GM23338 (cell line): ENCODE measurements at regions not wholly inside any gene's neighbourhood (a gene's known extent, or its start where the extent isn't known, plus 50 kb on each side); places are given as distances from the start of the nearest gene placed in this dataset.

Source experiments
- CREB1 ChIP-seq: fragments of 250-450 bp; sonication (Bioruptor Pico); IDR thresholded peaks from 2 replicates; pipeline ENCODE4 v1.5.0; 2020; ENCODE audit warnings: low read depth, mild to moderate bottlenecking, moderate library complexity
- EZH2 ChIP-seq: fragments of 200-600 bp; sonication (generic); IDR thresholded peaks from one replicate; pipeline ENCODE4 v1.8.0; 2017; ENCODE audit warnings: antibody characterized with exemption, mild to moderate bottlenecking, low read depth; ENCODE audit not compliant: unreplicated experiment
- EZH2phosphoT487 ChIP-seq: fragments of 200-600 bp; sonication (generic); IDR thresholded peaks from one replicate; pipeline ENCODE4 v1.8.1; 2018; ENCODE audit warnings: antibody characterized with exemption; ENCODE audit not compliant: unreplicated experiment
- JUNB ChIP-seq: IDR thresholded peaks from one replicate; pipeline ENCODE4 v1.6.1; 2016; ENCODE audit warnings: antibody characterized with exemption; ENCODE audit not compliant: unreplicated experiment
- NANOG ChIP-seq: IDR thresholded peaks from 2 replicates; pipeline ENCODE4 v1.6.1; 2016; ENCODE audit warnings: antibody characterized with exemption, borderline replicate concordance
- POLR2AphosphoS5 ChIP-seq: IDR thresholded peaks from 2 replicates; pipeline ENCODE4 v1.6.1; 2016; ENCODE audit warnings: antibody characterized with exemption, low read depth
- STAT1 ChIP-seq: IDR thresholded peaks from one replicate; pipeline ENCODE4 v1.6.1; 2016; ENCODE audit warnings: antibody characterized with exemption; ENCODE audit not compliant: unreplicated experiment
- ZNF114 ChIP-seq: fragments of 250-450 bp; sonication (Bioruptor Pico); IDR thresholded peaks from 2 replicates; pipeline ENCODE4 v1.5.0; 2020; ENCODE audit warnings: mild to moderate bottlenecking, moderate library complexity
- ZNF331 ChIP-seq: fragments of 250-450 bp; sonication (Bioruptor Pico); IDR thresholded peaks from 2 replicates; pipeline ENCODE4 v1.5.0; 2020; ENCODE audit warnings: low read depth, mild to moderate bottlenecking, moderate library complexity
- TF ChIP-seq, protein P1 (sequence below), 2 experiments: fragments of 200-600 bp in 1 of 2; sonication (generic) in 1 of 2; conservative IDR thresholded peaks; 2 replicates each; pipeline versions ENCODE4 v1.5.1 to v1.6.1; 2016 to 2017; ENCODE audit warnings: antibody characterized with exemption in 2 of 2, low read depth in 2 of 2, mild to moderate bottlenecking in 2 of 2, moderate library complexity in 1 of 2
- TF ChIP-seq, protein P2 (sequence below): IDR thresholded peaks from one replicate; pipeline ENCODE4 v1.6.1; 2018; ENCODE audit warnings: antibody characterized with exemption; ENCODE audit not compliant: unreplicated experiment
- TF ChIP-seq, protein P3 (sequence below): IDR thresholded peaks from 2 replicates; pipeline ENCODE4 v1.6.1; 2016; ENCODE audit warnings: antibody characterized with exemption
- TF ChIP-seq, protein P4 (sequence below): fragments of 250-450 bp; sonication (Bioruptor Pico); IDR thresholded peaks from 2 replicates; pipeline ENCODE4 v1.5.0; 2020; ENCODE audit warnings: mild to moderate bottlenecking, moderate library complexity

DNA sequence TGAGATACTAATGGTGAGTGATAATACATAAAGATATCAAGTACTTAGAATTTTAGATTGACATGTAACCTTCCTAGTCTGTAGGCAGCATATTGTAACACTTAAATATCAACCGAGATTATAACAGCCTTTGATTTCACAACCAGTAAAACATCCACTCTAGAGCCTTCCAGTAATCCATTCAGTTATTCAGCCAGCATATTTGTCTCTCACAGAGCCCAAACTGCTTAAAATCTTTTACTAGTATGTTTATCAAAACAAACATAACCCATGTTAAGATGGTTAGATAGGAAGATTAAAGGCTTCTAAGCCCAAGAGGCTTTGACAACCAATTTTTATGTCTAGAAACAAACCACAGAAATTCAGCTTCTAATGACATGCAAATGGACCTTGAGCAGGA lies 177.9 kb upstream of the FST start:
- TF ChIP-seq EZH2phosphoT487 (no peak), EZH2 (no peak), POLR2AphosphoS5 (no peak), NANOG (no peak), CREB1 (CRISPR knock-in tag) (no peak), ZNF331 (CRISPR knock-in tag) (no peak), JUNB (no peak), ZNF114 (CRISPR knock-in tag) (no peak), STAT1 (no peak)
- TF ChIP-seq, protein P1, sequence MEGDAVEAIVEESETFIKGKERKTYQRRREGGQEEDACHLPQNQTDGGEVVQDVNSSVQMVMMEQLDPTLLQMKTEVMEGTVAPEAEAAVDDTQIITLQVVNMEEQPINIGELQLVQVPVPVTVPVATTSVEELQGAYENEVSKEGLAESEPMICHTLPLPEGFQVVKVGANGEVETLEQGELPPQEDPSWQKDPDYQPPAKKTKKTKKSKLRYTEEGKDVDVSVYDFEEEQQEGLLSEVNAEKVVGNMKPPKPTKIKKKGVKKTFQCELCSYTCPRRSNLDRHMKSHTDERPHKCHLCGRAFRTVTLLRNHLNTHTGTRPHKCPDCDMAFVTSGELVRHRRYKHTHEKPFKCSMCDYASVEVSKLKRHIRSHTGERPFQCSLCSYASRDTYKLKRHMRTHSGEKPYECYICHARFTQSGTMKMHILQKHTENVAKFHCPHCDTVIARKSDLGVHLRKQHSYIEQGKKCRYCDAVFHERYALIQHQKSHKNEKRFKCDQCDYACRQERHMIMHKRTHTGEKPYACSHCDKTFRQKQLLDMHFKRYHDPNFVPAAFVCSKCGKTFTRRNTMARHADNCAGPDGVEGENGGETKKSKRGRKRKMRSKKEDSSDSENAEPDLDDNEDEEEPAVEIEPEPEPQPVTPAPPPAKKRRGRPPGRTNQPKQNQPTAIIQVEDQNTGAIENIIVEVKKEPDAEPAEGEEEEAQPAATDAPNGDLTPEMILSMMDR (conservative IDR thresholded peaks at IDR 0.05; ENCODE audit: low read depth in 2 of 2), result no peak
- TF ChIP-seq, protein P2, sequence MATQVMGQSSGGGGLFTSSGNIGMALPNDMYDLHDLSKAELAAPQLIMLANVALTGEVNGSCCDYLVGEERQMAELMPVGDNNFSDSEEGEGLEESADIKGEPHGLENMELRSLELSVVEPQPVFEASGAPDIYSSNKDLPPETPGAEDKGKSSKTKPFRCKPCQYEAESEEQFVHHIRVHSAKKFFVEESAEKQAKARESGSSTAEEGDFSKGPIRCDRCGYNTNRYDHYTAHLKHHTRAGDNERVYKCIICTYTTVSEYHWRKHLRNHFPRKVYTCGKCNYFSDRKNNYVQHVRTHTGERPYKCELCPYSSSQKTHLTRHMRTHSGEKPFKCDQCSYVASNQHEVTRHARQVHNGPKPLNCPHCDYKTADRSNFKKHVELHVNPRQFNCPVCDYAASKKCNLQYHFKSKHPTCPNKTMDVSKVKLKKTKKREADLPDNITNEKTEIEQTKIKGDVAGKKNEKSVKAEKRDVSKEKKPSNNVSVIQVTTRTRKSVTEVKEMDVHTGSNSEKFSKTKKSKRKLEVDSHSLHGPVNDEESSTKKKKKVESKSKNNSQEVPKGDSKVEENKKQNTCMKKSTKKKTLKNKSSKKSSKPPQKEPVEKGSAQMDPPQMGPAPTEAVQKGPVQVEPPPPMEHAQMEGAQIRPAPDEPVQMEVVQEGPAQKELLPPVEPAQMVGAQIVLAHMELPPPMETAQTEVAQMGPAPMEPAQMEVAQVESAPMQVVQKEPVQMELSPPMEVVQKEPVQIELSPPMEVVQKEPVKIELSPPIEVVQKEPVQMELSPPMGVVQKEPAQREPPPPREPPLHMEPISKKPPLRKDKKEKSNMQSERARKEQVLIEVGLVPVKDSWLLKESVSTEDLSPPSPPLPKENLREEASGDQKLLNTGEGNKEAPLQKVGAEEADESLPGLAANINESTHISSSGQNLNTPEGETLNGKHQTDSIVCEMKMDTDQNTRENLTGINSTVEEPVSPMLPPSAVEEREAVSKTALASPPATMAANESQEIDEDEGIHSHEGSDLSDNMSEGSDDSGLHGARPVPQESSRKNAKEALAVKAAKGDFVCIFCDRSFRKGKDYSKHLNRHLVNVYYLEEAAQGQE, result no peak
- TF ChIP-seq, protein P3, sequence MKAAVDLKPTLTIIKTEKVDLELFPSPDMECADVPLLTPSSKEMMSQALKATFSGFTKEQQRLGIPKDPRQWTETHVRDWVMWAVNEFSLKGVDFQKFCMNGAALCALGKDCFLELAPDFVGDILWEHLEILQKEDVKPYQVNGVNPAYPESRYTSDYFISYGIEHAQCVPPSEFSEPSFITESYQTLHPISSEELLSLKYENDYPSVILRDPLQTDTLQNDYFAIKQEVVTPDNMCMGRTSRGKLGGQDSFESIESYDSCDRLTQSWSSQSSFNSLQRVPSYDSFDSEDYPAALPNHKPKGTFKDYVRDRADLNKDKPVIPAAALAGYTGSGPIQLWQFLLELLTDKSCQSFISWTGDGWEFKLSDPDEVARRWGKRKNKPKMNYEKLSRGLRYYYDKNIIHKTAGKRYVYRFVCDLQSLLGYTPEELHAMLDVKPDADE, result no peak
- TF ChIP-seq, protein P4, sequence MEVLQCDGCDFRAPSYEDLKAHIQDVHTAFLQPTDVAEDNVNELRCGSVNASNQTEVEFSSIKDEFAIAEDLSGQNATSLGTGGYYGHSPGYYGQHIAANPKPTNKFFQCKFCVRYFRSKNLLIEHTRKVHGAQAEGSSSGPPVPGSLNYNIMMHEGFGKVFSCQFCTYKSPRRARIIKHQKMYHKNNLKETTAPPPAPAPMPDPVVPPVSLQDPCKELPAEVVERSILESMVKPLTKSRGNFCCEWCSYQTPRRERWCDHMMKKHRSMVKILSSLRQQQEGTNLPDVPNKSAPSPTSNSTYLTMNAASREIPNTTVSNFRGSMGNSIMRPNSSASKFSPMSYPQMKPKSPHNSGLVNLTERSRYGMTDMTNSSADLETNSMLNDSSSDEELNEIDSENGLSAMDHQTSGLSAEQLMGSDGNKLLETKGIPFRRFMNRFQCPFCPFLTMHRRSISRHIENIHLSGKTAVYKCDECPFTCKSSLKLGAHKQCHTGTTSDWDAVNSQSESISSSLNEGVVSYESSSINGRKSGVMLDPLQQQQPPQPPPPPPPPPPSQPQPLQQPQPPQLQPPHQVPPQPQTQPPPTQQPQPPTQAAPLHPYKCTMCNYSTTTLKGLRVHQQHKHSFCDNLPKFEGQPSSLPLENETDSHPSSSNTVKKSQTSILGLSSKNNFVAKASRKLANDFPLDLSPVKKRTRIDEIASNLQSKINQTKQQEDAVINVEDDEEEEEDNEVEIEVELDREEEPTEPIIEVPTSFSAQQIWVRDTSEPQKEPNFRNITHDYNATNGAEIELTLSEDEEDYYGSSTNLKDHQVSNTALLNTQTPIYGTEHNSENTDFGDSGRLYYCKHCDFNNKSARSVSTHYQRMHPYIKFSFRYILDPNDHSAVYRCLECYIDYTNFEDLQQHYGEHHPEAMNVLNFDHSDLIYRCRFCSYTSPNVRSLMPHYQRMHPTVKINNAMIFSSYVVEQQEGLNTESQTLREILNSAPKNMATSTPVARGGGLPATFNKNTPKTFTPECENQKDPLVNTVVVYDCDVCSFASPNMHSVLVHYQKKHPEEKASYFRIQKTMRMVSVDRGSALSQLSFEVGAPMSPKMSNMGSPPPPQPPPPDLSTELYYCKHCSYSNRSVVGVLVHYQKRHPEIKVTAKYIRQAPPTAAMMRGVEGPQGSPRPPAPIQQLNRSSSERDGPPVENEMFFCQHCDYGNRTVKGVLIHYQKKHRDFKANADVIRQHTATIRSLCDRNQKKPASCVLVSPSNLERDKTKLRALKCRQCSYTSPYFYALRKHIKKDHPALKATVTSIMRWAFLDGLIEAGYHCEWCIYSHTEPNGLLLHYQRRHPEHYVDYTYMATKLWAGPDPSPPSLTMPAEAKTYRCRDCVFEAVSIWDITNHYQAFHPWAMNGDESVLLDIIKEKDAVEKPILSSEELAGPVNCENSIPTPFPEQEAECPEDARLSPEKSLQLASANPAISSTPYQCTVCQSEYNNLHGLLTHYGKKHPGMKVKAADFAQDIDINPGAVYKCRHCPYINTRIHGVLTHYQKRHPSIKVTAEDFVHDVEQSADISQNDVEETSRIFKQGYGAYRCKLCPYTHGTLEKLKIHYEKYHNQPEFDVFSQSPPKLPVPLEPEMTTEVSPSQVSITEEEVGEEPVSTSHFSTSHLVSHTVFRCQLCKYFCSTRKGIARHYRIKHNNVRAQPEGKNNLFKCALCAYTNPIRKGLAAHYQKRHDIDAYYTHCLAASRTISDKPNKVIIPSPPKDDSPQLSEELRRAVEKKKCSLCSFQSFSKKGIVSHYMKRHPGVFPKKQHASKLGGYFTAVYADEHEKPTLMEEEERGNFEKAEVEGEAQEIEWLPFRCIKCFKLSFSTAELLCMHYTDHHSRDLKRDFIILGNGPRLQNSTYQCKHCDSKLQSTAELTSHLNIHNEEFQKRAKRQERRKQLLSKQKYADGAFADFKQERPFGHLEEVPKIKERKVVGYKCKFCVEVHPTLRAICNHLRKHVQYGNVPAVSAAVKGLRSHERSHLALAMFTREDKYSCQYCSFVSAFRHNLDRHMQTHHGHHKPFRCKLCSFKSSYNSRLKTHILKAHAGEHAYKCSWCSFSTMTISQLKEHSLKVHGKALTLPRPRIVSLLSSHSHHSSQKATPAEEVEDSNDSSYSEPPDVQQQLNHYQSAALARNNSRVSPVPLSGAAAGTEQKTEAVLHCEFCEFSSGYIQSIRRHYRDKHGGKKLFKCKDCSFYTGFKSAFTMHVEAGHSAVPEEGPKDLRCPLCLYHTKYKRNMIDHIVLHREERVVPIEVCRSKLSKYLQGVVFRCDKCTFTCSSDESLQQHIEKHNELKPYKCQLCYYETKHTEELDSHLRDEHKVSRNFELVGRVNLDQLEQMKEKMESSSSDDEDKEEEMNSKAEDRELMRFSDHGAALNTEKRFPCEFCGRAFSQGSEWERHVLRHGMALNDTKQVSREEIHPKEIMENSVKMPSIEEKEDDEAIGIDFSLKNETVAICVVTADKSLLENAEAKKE, result no peak
